ENCODE measurements at regions not wholly inside any gene's neighbourhood (a gene's known extent, or its start where the extent isn't known, plus 50 kb on each side); places are given as distances from the start of the nearest gene placed in this dataset.

DNA sequence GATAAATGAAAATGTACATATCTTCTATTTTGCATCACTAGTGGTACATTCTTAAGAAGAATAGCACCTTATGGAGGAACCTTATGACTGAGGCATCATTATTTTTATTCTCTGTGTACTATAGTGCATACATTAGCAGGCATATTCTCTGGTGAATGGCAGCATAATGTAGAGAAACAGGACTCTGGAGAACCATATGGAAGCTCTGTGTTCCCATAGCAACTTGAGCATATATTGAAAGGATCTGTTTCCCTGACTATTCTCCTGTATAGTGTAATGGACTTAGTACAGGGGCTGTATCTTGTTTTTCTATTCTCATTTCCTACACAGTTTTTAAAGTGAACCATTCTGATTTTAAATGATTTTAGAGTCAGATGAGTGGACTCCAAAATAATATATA lies 128.4 kb upstream of the SMIM30 start:
- H3K27ac ChIP-seq: no peak overlapping the region
- TF ChIP-seq, protein P1, sequence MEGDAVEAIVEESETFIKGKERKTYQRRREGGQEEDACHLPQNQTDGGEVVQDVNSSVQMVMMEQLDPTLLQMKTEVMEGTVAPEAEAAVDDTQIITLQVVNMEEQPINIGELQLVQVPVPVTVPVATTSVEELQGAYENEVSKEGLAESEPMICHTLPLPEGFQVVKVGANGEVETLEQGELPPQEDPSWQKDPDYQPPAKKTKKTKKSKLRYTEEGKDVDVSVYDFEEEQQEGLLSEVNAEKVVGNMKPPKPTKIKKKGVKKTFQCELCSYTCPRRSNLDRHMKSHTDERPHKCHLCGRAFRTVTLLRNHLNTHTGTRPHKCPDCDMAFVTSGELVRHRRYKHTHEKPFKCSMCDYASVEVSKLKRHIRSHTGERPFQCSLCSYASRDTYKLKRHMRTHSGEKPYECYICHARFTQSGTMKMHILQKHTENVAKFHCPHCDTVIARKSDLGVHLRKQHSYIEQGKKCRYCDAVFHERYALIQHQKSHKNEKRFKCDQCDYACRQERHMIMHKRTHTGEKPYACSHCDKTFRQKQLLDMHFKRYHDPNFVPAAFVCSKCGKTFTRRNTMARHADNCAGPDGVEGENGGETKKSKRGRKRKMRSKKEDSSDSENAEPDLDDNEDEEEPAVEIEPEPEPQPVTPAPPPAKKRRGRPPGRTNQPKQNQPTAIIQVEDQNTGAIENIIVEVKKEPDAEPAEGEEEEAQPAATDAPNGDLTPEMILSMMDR (conservative IDR thresholded peaks at IDR 0.05; ENCODE audit: low read depth): no peak
- CTCF ChIA-PET: no interaction called here
- no peak for DNase-seq (ENCODE audit: low spot score)
- POLR2A ChIA-PET (ENCODE audit: low non-redundant PET): no interaction called here

DNA sequence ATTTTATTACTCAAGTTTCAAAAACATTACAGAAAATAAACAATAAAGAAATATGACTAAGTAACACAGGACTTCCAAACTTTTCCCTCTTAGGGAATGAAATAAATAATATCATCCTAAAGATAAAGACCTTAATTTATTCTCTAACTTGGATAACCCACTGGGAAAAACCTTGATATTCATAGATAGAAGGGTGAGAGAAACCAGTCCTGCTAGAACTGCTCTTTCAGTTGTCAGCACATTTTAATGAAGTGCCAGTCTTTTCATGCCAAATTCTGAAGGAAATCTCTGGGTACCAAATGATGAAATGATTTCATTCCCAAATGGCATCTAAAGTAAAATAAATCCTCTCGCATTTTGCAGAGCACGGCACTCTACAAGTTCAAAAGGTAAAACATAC lies 114.5 kb upstream of the SMIM30 start:
- no peak overlapping the region for H3K27ac ChIP-seq
- POLR2A ChIA-PET (ENCODE audit: low non-redundant PET): no interaction called here
- DNase-seq (ENCODE audit: low spot score): no peak
- TF ChIP-seq, protein P1 (conservative IDR thresholded peaks at IDR 0.05; ENCODE audit: low read depth): no peak
- CTCF ChIA-PET: no interaction called here

DNA sequence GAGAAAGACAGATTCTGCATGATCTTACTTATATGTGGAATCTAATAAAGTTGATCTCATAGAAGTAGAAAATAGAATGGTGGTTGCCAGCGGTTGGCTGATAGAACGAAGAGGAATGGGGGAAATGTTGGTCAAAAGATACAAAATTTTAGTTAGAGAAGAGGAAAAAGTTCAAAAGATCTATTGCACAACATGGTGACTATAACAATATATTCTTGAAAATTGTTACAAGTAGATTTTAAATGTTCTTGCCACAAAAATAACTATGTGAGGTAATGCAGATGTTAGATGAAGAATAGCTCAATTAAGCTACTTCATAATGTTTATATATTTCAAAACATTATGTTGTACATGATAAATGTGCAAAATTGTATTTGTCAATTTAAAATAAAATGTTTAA lies 112.3 kb upstream of the SMIM30 start:
- TF ChIP-seq, protein P1 (conservative IDR thresholded peaks at IDR 0.05; ENCODE audit: low read depth): no peak
- ChIA-PET POLR2A (ENCODE audit: low non-redundant PET) (no interaction called here), CTCF (no interaction called here)

DNA sequence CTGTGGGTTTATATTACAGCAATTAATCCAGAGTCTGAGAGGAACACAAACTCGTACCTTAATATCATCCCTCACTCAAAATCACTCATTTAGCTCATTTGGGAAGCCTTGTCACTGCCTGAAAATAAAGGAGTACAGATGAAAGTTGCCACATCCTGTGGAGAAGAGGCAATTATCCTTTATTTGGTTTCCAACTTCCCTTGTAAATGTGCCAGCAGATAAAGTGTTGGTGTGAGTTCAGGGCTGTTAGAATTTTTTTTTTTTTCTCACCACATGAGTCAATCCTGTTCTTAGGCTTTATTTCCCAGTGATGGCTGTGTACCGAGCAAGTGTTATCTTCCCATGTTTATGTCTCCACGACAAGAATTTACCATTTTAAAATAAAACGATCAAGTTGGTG lies 99.0 kb upstream of the SMIM30 start:
- TF ChIP-seq, protein P1 (conservative IDR thresholded peaks at IDR 0.05; ENCODE audit: low read depth): no peak
- no peak overlapping the region for H3K27ac ChIP-seq
- ChIA-PET CTCF (no interaction called here), POLR2A (ENCODE audit: low non-redundant PET) (no interaction called here)
- no peak for DNase-seq (ENCODE audit: low spot score)

More for the DNA sequence above, 112.3 kb upstream of the SMIM30 start:
- no peak overlapping the region for H3K27ac ChIP-seq
- DNase-seq (ENCODE audit: low spot score): no peak

DNA sequence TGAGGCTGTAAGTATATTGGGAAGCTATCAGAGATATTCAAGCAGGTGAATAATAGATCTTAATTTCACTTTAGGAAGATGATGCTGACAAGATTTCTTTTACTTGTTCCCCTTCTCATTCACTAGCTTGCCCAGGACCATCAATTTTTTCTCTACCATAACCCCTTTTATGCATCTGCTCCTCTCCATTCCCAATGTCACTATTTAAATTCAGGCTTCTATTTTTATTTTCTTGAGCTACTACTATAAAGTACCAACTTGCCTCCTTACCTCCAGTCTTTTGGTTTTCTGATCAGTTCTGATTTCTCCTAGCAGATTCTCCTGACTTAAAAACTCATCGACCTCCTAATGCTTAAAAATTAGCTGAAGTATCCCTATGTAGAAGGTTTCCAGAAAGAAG lies 97.7 kb upstream of the SMIM30 start:
- CTCF ChIA-PET: interaction anchor here (0.6 kb wide), 1 partner anchor 10 kb away, joined by 5 read pairs; no protein-coding TSS in a partner anchor
- POLR2A ChIA-PET (ENCODE audit: low non-redundant PET): no interaction called here
- TF ChIP-seq, protein P1 (conservative IDR thresholded peaks at IDR 0.05; ENCODE audit: low read depth): no peak

DNA sequence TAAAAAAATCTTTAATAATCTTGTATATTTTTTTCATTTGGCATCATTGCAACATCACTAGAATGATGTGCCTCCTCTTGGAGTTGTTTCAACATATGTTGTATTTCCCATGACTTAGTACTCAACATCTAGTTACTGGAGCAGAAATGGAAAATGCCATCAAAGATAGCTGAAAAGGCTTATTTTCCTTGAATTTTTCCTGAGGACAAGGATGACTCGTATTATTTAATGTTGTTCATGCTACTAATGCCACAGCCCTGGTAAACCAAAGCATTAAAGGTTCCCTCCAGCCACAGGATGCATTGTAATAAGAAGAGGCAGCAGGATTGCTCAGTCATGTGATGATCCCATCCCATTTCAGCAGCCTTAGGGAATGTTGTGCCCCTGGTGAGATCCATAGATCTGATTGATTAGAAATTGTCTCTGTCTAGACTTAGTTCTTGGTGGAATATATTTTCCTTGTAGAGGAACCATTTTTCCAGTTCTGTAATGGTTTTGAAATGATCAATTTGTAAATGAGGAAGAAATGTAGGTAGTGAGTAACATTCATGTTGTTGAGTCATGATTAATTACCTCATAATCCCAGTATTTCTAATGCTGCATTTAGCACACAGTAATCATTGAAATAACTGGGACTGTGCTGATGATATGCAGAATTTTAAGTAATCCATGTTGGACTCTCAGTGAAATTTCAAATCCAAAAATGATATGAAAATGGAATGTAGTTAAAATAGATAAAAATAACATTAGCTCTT lies 91.3 kb upstream of the SMIM30 start:
- POLR2A ChIA-PET (ENCODE audit: low non-redundant PET): no interaction called here
- TF ChIP-seq, protein P1 (conservative IDR thresholded peaks at IDR 0.05; ENCODE audit: low read depth): no peak
- CTCF ChIA-PET: no interaction called here
- no peak for DNase-seq (ENCODE audit: low spot score)
- no peak overlapping the region for H3K27ac ChIP-seq

More for the DNA sequence above, 97.7 kb upstream of the SMIM30 start:
- DNase-seq (ENCODE audit: low spot score): no peak
- no peak overlapping the region for H3K27ac ChIP-seq

Measured in RWPE1 (cell line).